ENCODE measurements at regions not wholly inside any gene's neighbourhood (a gene's known extent, or its start where the extent isn't known, plus 50 kb on each side); places are given as distances from the start of the nearest gene placed in this dataset.

DNA sequence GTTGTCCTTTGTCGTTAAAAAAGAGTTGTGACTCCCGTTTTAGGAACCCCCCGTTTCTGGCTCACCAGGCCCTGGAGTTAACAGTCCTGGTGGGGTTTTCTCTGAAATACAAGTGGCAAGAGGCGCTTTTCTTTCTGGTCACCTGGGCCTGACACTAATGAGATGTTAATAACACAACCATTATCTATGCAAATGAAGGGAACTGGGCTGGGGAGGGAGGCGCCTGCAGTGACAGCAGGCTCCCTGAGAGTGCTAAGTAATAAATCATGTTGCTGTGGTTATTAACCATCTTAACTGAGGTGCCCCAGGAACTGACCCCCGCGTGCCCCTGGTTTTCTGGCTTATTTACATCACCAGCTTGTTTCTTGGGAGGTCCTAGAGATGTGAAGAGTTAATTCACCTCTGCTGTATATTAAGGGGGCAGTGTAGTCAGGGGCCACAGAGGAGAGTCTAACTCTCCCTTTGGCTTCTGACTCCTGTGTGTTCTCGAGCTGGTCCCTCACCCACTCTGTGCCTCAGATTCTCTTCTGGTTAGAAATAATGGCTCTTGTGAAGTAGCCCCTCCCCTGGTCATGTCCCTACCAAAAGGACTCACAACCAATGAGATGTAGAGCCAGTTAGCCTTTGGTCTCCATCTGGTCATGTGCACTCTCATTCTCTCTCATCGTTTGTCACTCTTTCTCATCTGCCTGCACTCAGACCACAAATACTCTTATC is 276.6 kb upstream of the CADM1 start:
- POLR2A ChIA-PET: no interaction called here
- CTCF ChIA-PET: no interaction called here

DNA sequence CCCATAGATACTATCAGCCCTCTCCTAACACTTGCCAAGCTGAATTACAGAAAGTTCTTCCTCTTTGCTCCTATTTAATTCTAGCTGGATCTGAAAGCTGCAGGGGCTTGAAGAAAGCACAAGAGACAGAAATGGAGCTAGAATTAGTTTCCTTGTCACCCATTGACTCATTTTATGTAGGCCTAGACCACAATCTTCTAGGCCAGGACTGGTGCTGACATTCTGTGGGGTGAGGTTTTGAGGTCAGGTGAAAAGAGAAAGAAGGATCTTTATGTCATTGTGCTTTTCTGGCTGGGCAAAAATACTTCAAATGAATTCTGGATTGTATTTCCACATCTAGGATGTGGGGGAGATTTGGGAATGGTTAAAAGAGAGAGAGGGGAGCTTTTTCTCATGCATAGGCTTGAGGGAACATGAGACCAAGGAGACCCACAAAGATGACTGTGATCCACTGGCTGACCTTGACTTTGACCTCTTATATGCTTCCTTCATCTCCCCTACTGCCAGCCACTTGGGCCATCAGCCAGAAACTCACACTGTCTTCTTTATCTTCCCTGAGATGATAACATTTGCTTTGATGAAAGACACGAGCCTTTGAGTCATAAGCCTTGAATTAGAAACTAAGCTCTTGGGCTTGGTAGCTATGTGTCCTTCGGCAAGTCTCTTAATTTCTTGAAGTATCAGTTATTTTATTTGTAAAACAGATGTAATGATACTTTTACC is 274.9 kb upstream of the CADM1 start:
- no peak for DNase-seq (ENCODE audit: extremely low spot score)
- TF ChIP-seq, protein P1, sequence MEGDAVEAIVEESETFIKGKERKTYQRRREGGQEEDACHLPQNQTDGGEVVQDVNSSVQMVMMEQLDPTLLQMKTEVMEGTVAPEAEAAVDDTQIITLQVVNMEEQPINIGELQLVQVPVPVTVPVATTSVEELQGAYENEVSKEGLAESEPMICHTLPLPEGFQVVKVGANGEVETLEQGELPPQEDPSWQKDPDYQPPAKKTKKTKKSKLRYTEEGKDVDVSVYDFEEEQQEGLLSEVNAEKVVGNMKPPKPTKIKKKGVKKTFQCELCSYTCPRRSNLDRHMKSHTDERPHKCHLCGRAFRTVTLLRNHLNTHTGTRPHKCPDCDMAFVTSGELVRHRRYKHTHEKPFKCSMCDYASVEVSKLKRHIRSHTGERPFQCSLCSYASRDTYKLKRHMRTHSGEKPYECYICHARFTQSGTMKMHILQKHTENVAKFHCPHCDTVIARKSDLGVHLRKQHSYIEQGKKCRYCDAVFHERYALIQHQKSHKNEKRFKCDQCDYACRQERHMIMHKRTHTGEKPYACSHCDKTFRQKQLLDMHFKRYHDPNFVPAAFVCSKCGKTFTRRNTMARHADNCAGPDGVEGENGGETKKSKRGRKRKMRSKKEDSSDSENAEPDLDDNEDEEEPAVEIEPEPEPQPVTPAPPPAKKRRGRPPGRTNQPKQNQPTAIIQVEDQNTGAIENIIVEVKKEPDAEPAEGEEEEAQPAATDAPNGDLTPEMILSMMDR (IDR thresholded peaks at IDR 0.05; ENCODE audit: control extremely low read depth, extremely low read depth, low read depth, missing control alignments): no peak
- CTCF ChIA-PET: interaction anchor here (1.0 to 1.3 kb wide), 2 partner anchors 9 to 11 kb away, joined by 3 read pairs; no protein-coding TSS in a partner anchor
- POLR2A ChIA-PET: no interaction called here

More for the DNA sequence above, 276.6 kb upstream of the CADM1 start:
- DNase-seq (ENCODE audit: extremely low spot score): no peak
- TF ChIP-seq, protein P1 (IDR thresholded peaks at IDR 0.05; ENCODE audit: control extremely low read depth, extremely low read depth, low read depth, missing control alignments): no peak

DNA sequence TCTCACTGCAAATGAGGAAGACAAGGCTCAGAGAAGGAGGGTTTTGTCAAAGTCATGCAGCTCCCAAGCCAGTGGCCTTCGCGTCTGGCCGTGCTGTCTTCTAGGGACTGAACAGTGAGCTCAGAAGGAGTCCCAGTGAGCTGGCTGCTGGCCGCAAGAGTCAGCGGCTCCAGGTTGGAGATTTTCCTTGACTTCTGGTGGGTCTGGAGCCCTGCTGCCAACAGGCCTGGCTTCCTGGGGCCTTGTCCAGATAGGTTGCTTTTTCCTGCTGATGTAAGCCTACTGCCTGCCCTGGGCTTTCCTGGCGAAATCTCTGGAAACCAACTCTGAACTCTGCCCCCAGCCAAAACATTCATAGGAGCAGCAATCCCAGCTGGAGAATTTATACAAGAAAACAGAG is 272.7 kb upstream of the CADM1 start:
- ChIA-PET POLR2A (no interaction called here), CTCF (no interaction called here)
- no peak for DNase-seq (ENCODE audit: extremely low spot score)
- TF ChIP-seq, protein P1 (IDR thresholded peaks at IDR 0.05; ENCODE audit: control extremely low read depth, extremely low read depth, low read depth, missing control alignments): no peak

DNA sequence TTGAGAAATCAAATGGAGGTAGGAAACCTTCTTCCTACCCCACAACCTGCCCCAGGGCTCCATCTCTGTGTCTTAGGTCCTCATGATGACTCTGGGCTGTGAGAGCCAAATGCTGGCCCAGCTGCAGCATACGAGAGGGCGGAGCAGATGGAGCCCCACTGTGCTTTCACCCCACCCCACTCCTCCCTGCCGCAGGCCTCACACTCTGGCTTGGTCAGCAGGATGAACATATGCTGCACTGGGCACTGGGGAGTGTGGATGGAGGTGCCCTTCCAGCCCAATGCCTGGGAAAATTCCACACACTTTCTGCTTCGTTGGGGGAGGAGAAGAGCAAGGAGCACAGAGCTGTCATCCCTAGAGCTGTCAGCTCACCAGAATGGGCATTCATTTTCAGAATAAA is 271.6 kb upstream of the CADM1 start:
- no peak for DNase-seq (ENCODE audit: extremely low spot score)
- ChIA-PET POLR2A (no interaction called here), CTCF (no interaction called here)
- TF ChIP-seq, protein P1 (IDR thresholded peaks at IDR 0.05; ENCODE audit: control extremely low read depth, extremely low read depth, low read depth, missing control alignments): no peak

DNA sequence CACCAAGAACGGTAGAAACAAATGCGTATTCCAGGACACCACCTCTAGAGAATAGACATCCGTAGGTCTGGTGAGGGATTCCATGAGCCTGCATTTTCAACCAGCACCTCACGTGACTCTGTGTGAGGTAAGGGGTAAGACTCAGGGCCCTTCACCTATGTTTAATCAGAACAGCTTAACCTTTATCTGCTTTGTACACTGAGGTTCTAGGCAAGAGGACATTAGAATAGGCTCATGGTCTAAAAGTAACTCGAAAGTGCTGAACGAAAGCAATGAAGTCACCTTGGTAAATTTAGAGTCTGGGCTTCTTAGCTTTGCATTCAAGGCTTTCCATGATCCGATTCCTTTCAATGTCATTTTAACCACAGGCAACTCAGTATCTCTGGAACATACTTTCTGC is 270.5 kb upstream of the CADM1 start:
- TF ChIP-seq, protein P1 (IDR thresholded peaks at IDR 0.05; ENCODE audit: control extremely low read depth, extremely low read depth, low read depth, missing control alignments): no peak
- no peak for DNase-seq (ENCODE audit: extremely low spot score)
- POLR2A ChIA-PET: no interaction called here
- CTCF ChIA-PET: no interaction called here

DNA sequence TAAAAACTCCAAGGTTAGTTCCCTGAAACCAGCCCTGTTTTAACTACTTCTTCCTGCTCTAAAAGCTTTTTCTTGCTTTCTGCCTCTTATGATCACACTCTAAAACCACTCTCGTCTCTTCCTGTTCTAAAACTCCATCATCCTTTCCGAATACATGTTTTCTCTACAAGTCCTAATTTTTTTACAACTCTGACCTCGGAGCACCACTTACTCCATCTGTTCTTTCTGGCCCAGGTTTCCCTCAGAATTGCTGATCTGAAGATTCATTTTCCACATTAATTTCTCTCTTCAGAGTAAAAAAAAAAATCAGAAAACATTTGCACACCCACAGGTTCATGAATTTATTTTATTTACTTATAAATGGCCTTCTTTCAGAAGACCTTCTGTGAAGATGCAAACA is 265.7 kb upstream of the CADM1 start:
- TF ChIP-seq, protein P1 (IDR thresholded peaks at IDR 0.05; ENCODE audit: control extremely low read depth, extremely low read depth, low read depth, missing control alignments): no peak
- POLR2A ChIA-PET: no interaction called here
- DNase-seq (ENCODE audit: extremely low spot score): no peak
- CTCF ChIA-PET: no interaction called here

All from GM10248 (cell line).